Neural cell (in vitro differentiated cells): ENCODE measurements at regions not wholly inside any gene's neighbourhood (a gene's known extent, or its start where the extent isn't known, plus 50 kb on each side); places are given as distances from the start of the nearest gene placed in this dataset.

Experiments
- H2AFZ ChIP-seq: fragments of 200-600, 300-800 bp; sonication (generic), shearing (Covaris generic); 2 replicates; pipeline ENCODE4 v1.6.0; 2014; ENCODE audit warnings: low read depth, mild to moderate bottlenecking, antibody characterized with exemption, low read length, moderate library complexity
- H3F3A ChIP-seq: fragments of 200-600 bp; shearing (Covaris generic); 2 replicates; pipeline ENCODE4 v1.6.1; 2016; ENCODE audit warnings: mild to moderate bottlenecking, moderate library complexity, mixed read lengths, antibody characterized with exemption, low read length; ENCODE audit not compliant: insufficient read depth, poor library complexity, severe bottlenecking
- H3K27ac ChIP-seq: fragments of 200-600, 300-800 bp; sonication (generic), shearing (Covaris generic); 2 replicates; pipeline ENCODE4 v1.5.1; 2014; ENCODE audit warnings: mild to moderate bottlenecking, low read length, moderate library complexity
- H3K27me3 ChIP-seq: fragments of 300-800, 200-600 bp; sonication (generic), shearing (Covaris generic); 2 replicates; pipeline ENCODE4 v1.6.0; 2014; ENCODE audit warnings: mild to moderate bottlenecking, low read depth, low read length, moderate library complexity; ENCODE audit not compliant: insufficient read depth
- H3K36me3 ChIP-seq: fragments of 300-800, 200-600 bp; sonication (generic), shearing (Covaris generic); 2 replicates; pipeline ENCODE4 v1.5.1; 2014; ENCODE audit warnings: mild to moderate bottlenecking, antibody characterized with exemption, low read length, moderate library complexity; ENCODE audit not compliant: insufficient read depth
- H3K4me2 ChIP-seq: fragments of 300-800, 200-600 bp; sonication (generic), shearing (Covaris generic); 2 replicates; pipeline ENCODE4 v1.6.0; 2014; ENCODE audit warnings: mild to moderate bottlenecking, low read length
- H3K4me3 ChIP-seq: fragments of 300-800, 200-600 bp; sonication (generic), shearing (Covaris generic); 2 replicates; pipeline ENCODE4 v1.5.1; 2014; ENCODE audit warnings: mild to moderate bottlenecking, low read length, moderate library complexity
- H3K79me2 ChIP-seq: fragments of 200-600 bp; shearing (Covaris generic); replicated peaks from 2 replicates; pipeline ENCODE4 v1.6.0; 2014; ENCODE audit warnings: mild to moderate bottlenecking, low read length, moderate library complexity; ENCODE audit not compliant: insufficient read depth
- H3K9ac ChIP-seq: fragments of 300-800, 200-600 bp; sonication (generic), shearing (Covaris generic); 2 replicates; pipeline ENCODE4 v1.6.1; 2016; ENCODE audit warnings: mild to moderate bottlenecking, low read length, mixed read lengths
- H3K9me2 ChIP-seq: fragments of 200-600 bp; shearing (Covaris generic); 2 replicates; pipeline ENCODE4 v1.6.1; 2016; ENCODE audit warnings: mild to moderate bottlenecking, low read length, mixed read lengths; ENCODE audit not compliant: insufficient read depth
- H3K9me3 ChIP-seq: fragments of 200-600, 300-800 bp; sonication (generic), shearing (Covaris generic); 2 replicates; pipeline ENCODE4 v1.6.1; 2016; ENCODE audit warnings: mild to moderate bottlenecking, mixed run types, low read length, moderate library complexity, mixed read lengths
- H4K20me1 ChIP-seq: fragments of 200-600 bp; shearing (Covaris generic); 2 replicates; pipeline ENCODE4 v1.6.1; 2016; ENCODE audit warnings: mild to moderate bottlenecking, mixed run types; ENCODE audit not compliant: insufficient read depth
- EP300 ChIP-seq: fragments of 450-650 bp; conservative IDR thresholded peaks from 2 replicates; pipeline ENCODE4 v1.6.1; 2014; ENCODE audit warnings: antibody characterized with exemption, mild to moderate bottlenecking, moderate library complexity; ENCODE audit not compliant: poor library complexity, severe bottlenecking
- EZH2 ChIP-seq: fragments of 200-600, 300-800 bp; shearing (Covaris generic), sonication (generic); IDR thresholded peaks from 2 replicates; pipeline ENCODE4 v1.6.1; 2014; ENCODE audit warnings: antibody characterized with exemption, low read length, borderline replicate concordance, mild to moderate bottlenecking; ENCODE audit not compliant: insufficient read depth, poor library complexity, severe bottlenecking
- MXI1 ChIP-seq: fragments of 450-650 bp; conservative IDR thresholded peaks from 2 replicates; pipeline ENCODE4 v1.6.1; 2014; ENCODE audit warnings: antibody characterized with exemption, mild to moderate bottlenecking; ENCODE audit not compliant: poor library complexity, severe bottlenecking
- POLR2AphosphoS5 ChIP-seq: IDR thresholded peaks from 2 replicates; pipeline ENCODE4 v1.6.1; 2012
- RAD21 ChIP-seq: fragments of 450-650 bp; conservative IDR thresholded peaks from 2 replicates; pipeline ENCODE4 v1.6.1; 2014; ENCODE audit warnings: antibody characterized with exemption, mild to moderate bottlenecking, moderate library complexity
- REST ChIP-seq: IDR thresholded peaks from 2 replicates; pipeline ENCODE4 v1.6.1; 2012; ENCODE audit warnings: borderline replicate concordance
- SMC3 ChIP-seq: fragments of 450-650 bp; conservative IDR thresholded peaks from 2 replicates; pipeline ENCODE4 v1.6.1; 2014; ENCODE audit warnings: antibody characterized with exemption, mild to moderate bottlenecking, moderate library complexity; ENCODE audit not compliant: poor library complexity
- TAF1 ChIP-seq: IDR thresholded peaks from 2 replicates; pipeline ENCODE4 v1.6.1; 2012; ENCODE audit warnings: low read depth
- TF ChIP-seq, protein P1 (sequence below): fragments of 450-650 bp; IDR thresholded peaks from 2 replicates; pipeline ENCODE4 v1.5.1; 2014; ENCODE audit warnings: antibody characterized with exemption, mild to moderate bottlenecking, moderate library complexity; ENCODE audit not compliant: poor library complexity, severe bottlenecking

GRCh38 chr21:19246018-19246417 lies 842.4 kb upstream of the TMPRSS15 start:
- Histone ChIP-seq H3K4me2 (no peak overlapping the region), H3K9me3 (no peaks in the 10 kb centered on the region), H3K36me3 (no peaks in the 10 kb centered on the region), H2AFZ (no peak overlapping the region), H4K20me1 (no peaks in the 10 kb centered on the region), H3K27me3 (no peaks in the 10 kb centered on the region), H3K27ac (no peak overlapping the region), H3K9me2 (no peaks in the 10 kb centered on the region), H3K4me3 (no peak overlapping the region), H3K79me2 (no peaks in the 10 kb centered on the region), H3F3A (no peaks in the 10 kb centered on the region), H3K9ac (no peak overlapping the region)
- TF ChIP-seq RAD21: no peak
- TF ChIP-seq, protein P1, sequence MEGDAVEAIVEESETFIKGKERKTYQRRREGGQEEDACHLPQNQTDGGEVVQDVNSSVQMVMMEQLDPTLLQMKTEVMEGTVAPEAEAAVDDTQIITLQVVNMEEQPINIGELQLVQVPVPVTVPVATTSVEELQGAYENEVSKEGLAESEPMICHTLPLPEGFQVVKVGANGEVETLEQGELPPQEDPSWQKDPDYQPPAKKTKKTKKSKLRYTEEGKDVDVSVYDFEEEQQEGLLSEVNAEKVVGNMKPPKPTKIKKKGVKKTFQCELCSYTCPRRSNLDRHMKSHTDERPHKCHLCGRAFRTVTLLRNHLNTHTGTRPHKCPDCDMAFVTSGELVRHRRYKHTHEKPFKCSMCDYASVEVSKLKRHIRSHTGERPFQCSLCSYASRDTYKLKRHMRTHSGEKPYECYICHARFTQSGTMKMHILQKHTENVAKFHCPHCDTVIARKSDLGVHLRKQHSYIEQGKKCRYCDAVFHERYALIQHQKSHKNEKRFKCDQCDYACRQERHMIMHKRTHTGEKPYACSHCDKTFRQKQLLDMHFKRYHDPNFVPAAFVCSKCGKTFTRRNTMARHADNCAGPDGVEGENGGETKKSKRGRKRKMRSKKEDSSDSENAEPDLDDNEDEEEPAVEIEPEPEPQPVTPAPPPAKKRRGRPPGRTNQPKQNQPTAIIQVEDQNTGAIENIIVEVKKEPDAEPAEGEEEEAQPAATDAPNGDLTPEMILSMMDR: no peak
- no peak for TF ChIP-seq EZH2
- TF ChIP-seq MXI1: no peak
- no peak for TF ChIP-seq SMC3
- no peak for TF ChIP-seq REST
- TF ChIP-seq POLR2AphosphoS5: no peak

GRCh38 chr21:19256934-19257660 lies 853.5 kb upstream of the TMPRSS15 start:
- H3K9ac ChIP-seq: no peak overlapping the region
- no peaks in the 10 kb centered on the region for H3K79me2 ChIP-seq
- no peak overlapping the region for H3K4me3 ChIP-seq
- no peaks in the 10 kb centered on the region for H3K27me3 ChIP-seq
- H2AFZ ChIP-seq: no peak overlapping the region
- no peak overlapping the region for H3K27ac ChIP-seq
- no peaks in the 10 kb centered on the region for H3F3A ChIP-seq
- no peak for TF ChIP-seq POLR2AphosphoS5
- no peak for TF ChIP-seq EZH2
- no peak for TF ChIP-seq RAD21
- no peak for TF ChIP-seq EP300
- TF ChIP-seq REST: no peak
- no peak for TF ChIP-seq MXI1
- TF ChIP-seq, protein P1: no peak
- TF ChIP-seq TAF1: no peak
- TF ChIP-seq SMC3: no peak
- no peaks in the 10 kb centered on the region for H4K20me1 ChIP-seq
- H3K9me3 ChIP-seq: no peaks in the 10 kb centered on the region
- no peak overlapping the region for H3K4me2 ChIP-seq
- H3K36me3 ChIP-seq: no peaks in the 10 kb centered on the region
- no peaks in the 10 kb centered on the region for H3K9me2 ChIP-seq
